Gastroesophageal sphincter (tissue), 3 donors: ENCODE measurements at regions not wholly inside any gene's neighbourhood (a gene's known extent, or its start where the extent isn't known, plus 50 kb on each side); places are given as distances from the start of the nearest gene placed in this dataset.

Experiments
- CTCF ChIP-seq, 4 experiments: fragments of 200-600 bp in 2 of 4; fragments of 450-650 bp in 2 of 4; sonication (generic) in 1 of 4; IDR thresholded peaks; one replicate each; pipeline ENCODE4 v1.5.1; 2017 to 2019; ENCODE audit warnings: antibody characterized with exemption in 4 of 4, mild to moderate bottlenecking in 2 of 4, moderate library complexity in 2 of 4
- EP300 ChIP-seq: sonication (generic); formaldehyde crosslinking; IDR thresholded peaks from one replicate; pipeline ENCODE4 v1.6.1; 2017; ENCODE audit warnings: antibody characterized with exemption, mild to moderate bottlenecking
- POLR2A ChIP-seq, 2 donors: fragments of 450-650 bp; IDR thresholded peaks; one replicate each; pipeline ENCODE4 v1.6.1; 2017; ENCODE audit warnings: antibody characterized with exemption in 2 of 2, mild to moderate bottlenecking in 2 of 2, moderate library complexity in 1 of 2
- POLR2AphosphoS5 ChIP-seq: sonication (generic); formaldehyde crosslinking; IDR thresholded peaks from one replicate; pipeline ENCODE4 v1.6.1; 2017; ENCODE audit warnings: antibody characterized with exemption

- TF ChIP-seq CTCF (IDR thresholded peaks at IDR 0.05) (no peak), POLR2A (IDR thresholded peaks at IDR 0.05) (no peak), EP300 (no peak), POLR2AphosphoS5 (no peak)
These were observed 199.8 kb downstream of the RBM19 start for GRCh38 chr12:113766131-113766878.
